ENCODE measurements at regions not wholly inside any gene's neighbourhood (a gene's known extent, or its start where the extent isn't known, plus 50 kb on each side); places are given as distances from the start of the nearest gene placed in this dataset.

- DNase-seq (ENCODE audit: low spot score, unreplicated experiment) = no peak
- H3K4me1 Mint-ChIP-seq (ENCODE audit: low read depth) = no peaks in the 10 kb centered on the region
- TF ChIP-seq CTCF (IDR thresholded peaks at IDR 0.05; ENCODE audit: unreplicated experiment) = no peak
- no peaks in the 10 kb centered on the region for H3K27me3 Mint-ChIP-seq
- no peaks in the 10 kb centered on the region for H3K9me3 Mint-ChIP-seq (ENCODE audit: low read depth)
- H3K36me3 Mint-ChIP-seq (ENCODE audit: insufficient read depth) = no peaks in the 10 kb centered on the region
- H3K27ac Mint-ChIP-seq = no peak overlapping the region
- no peak overlapping the region for H3K4me3 Mint-ChIP-seq (ENCODE audit: low read depth)
These were observed 168.7 kb downstream of the GALC start for GRCh38 chr14:87824266-87824665.

GRCh38 chr14:87816416-87816815, 176.6 kb downstream of the GALC start:
- H3K27me3 Mint-ChIP-seq = no peaks in the 10 kb centered on the region
- TF ChIP-seq CTCF (IDR thresholded peaks at IDR 0.05; ENCODE audit: unreplicated experiment) = no peak
- H3K4me1 Mint-ChIP-seq (ENCODE audit: low read depth) = peaks cover 15% of the 10 kb centered on the region
- DNase-seq (ENCODE audit: low spot score, unreplicated experiment) = no peak
- no peak overlapping the region for H3K27ac Mint-ChIP-seq
- H3K9me3 Mint-ChIP-seq (ENCODE audit: low read depth) = peaks cover 9% of the 10 kb centered on the region
- no peak overlapping the region for H3K4me3 Mint-ChIP-seq (ENCODE audit: low read depth)
- H3K36me3 Mint-ChIP-seq (ENCODE audit: insufficient read depth) = no peaks in the 10 kb centered on the region

- Mint-ChIP-seq H3K27me3 (no peaks in the 10 kb centered on the region), H3K4me1 (ENCODE audit: low read depth) (peaks cover 17% of the 10 kb centered on the region), H3K27ac (no peak overlapping the region), H3K4me3 (ENCODE audit: low read depth) (no peak overlapping the region), H3K9me3 (ENCODE audit: low read depth) (peaks cover 9% of the 10 kb centered on the region), H3K36me3 (ENCODE audit: insufficient read depth) (no peaks in the 10 kb centered on the region)
- DNase-seq (ENCODE audit: low spot score, unreplicated experiment) = no peak
- TF ChIP-seq CTCF (IDR thresholded peaks at IDR 0.05; ENCODE audit: unreplicated experiment) = no peak
These were observed 177.9 kb downstream of the GALC start for GRCh38 chr14:87815121-87815520.

- H3K4me3 Mint-ChIP-seq (ENCODE audit: low read depth) = no peak overlapping the region
- no peak for TF ChIP-seq CTCF (IDR thresholded peaks at IDR 0.05; ENCODE audit: unreplicated experiment)
- H3K9me3 Mint-ChIP-seq (ENCODE audit: low read depth) = peaks cover 6% of the 10 kb centered on the region
- no peaks in the 10 kb centered on the region for H3K27me3 Mint-ChIP-seq
- H3K36me3 Mint-ChIP-seq (ENCODE audit: insufficient read depth) = no peaks in the 10 kb centered on the region
- H3K4me1 Mint-ChIP-seq (ENCODE audit: low read depth) = peaks cover 17% of the 10 kb centered on the region
- no peak for DNase-seq (ENCODE audit: low spot score, unreplicated experiment)
- no peak overlapping the region for H3K27ac Mint-ChIP-seq
These were observed 179.3 kb downstream of the GALC start for GRCh38 chr14:87813686-87814085.

GRCh38 chr14:87813211-87813610, 179.8 kb downstream of the GALC start:
- no peaks in the 10 kb centered on the region for H3K36me3 Mint-ChIP-seq (ENCODE audit: insufficient read depth)
- no peak for DNase-seq (ENCODE audit: low spot score, unreplicated experiment)
- H3K4me3 Mint-ChIP-seq (ENCODE audit: low read depth) = no peak overlapping the region
- no peak overlapping the region for H3K27ac Mint-ChIP-seq
- peaks cover 17% of the 10 kb centered on the region for H3K4me1 Mint-ChIP-seq (ENCODE audit: low read depth)
- peaks cover 4% of the 10 kb centered on the region for H3K9me3 Mint-ChIP-seq (ENCODE audit: low read depth)
- TF ChIP-seq CTCF (IDR thresholded peaks at IDR 0.05; ENCODE audit: unreplicated experiment) = no peak
- no peaks in the 10 kb centered on the region for H3K27me3 Mint-ChIP-seq
